Esophagus squamous epithelium (tissue), 4 donors: ENCODE measurements at regions not wholly inside any gene's neighbourhood (a gene's known extent, or its start where the extent isn't known, plus 50 kb on each side); places are given as distances from the start of the nearest gene placed in this dataset.

Source experiments
- POLR2A ChIP-seq, 4 donors: fragments of 450-650 bp; IDR thresholded peaks; one replicate each; pipeline ENCODE4 v1.6.1; 2017; ENCODE audit warnings: antibody characterized with exemption in 4 of 4, mild to moderate bottlenecking in 4 of 4, moderate library complexity in 3 of 4
- TF ChIP-seq, protein P1 (sequence below), 6 experiments: fragments of 450-650 bp in 4 of 6; fragments of 200-600 bp in 2 of 6; sonication (generic) in 2 of 6; IDR thresholded peaks; one replicate each; pipeline ENCODE4 v1.5.1; 2016 to 2019; ENCODE audit warnings: antibody characterized with exemption in 6 of 6, mild to moderate bottlenecking in 4 of 6, moderate library complexity in 4 of 6

GRCh38 chr4:92189146-92189545 is 114.6 kb upstream of the GRID2 start:
- no peak for TF ChIP-seq POLR2A (IDR thresholded peaks at IDR 0.05)
- TF ChIP-seq, protein P1, sequence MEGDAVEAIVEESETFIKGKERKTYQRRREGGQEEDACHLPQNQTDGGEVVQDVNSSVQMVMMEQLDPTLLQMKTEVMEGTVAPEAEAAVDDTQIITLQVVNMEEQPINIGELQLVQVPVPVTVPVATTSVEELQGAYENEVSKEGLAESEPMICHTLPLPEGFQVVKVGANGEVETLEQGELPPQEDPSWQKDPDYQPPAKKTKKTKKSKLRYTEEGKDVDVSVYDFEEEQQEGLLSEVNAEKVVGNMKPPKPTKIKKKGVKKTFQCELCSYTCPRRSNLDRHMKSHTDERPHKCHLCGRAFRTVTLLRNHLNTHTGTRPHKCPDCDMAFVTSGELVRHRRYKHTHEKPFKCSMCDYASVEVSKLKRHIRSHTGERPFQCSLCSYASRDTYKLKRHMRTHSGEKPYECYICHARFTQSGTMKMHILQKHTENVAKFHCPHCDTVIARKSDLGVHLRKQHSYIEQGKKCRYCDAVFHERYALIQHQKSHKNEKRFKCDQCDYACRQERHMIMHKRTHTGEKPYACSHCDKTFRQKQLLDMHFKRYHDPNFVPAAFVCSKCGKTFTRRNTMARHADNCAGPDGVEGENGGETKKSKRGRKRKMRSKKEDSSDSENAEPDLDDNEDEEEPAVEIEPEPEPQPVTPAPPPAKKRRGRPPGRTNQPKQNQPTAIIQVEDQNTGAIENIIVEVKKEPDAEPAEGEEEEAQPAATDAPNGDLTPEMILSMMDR (IDR thresholded peaks at IDR 0.05): no peak
